AG08396 (cell line): ENCODE measurements at regions not wholly inside any gene's neighbourhood (a gene's known extent, or its start where the extent isn't known, plus 50 kb on each side); places are given as distances from the start of the nearest gene placed in this dataset.
"Not testable (repeated sequence)": the region's sequence is repeated elsewhere in the genome, so short reads cannot be mapped to it uniquely, and the experiment has no call there.

Experiments
- DNase-seq: peaks from one replicate; pipeline ENCODE4 v3.0.0; 2012; ENCODE audit warnings: low spot score, mixed read lengths

DNA sequence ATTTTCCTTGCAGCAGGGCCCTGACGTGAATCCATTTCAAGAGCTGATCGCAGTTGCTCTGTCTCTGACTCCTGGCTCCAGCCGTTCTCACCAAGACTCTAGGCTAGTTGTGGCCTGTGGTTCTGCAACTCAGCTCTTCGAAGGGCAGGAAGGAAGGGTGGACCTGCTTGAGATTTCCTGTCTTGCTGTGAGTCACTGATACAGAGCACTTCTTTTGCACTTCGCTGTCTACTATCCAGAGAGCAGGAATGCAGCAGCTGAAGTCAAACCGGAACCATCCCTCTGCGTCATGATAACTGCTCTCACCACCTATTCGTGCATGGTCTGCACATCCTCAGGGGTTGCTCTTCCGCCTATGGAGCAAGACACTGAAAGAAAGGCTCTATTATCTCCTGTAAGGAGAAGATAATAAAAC lies 59.7 kb downstream of the RAP2B start:
- peak; percentile 60 for DNase-seq

GRCh38 chr3:153226877-153227276 lies 64.9 kb downstream of the RAP2B start:
- not testable (repeated sequence) for DNase-seq

DNA sequence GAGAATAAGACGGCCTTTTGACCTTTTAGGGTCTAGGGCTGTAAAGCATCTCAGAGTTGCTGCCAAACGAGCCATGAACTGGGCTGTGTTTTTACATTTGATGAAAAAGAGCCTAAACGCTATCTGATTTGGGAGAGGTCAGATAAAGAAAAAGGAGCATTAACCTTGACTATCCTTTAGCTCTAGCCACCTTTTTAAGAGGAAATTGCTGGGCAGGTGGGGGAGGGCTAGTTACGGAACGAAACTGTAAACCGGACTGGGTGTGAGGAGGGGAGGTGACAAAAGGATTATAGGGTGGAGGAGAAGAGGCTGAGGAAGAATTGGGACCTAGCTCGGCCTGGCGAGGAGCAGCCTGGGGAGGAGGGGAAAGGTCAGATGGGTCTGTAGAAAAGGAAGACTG lies 68.4 kb downstream of the RAP2B start:
- DNase-seq: not testable (repeated sequence)

DNA sequence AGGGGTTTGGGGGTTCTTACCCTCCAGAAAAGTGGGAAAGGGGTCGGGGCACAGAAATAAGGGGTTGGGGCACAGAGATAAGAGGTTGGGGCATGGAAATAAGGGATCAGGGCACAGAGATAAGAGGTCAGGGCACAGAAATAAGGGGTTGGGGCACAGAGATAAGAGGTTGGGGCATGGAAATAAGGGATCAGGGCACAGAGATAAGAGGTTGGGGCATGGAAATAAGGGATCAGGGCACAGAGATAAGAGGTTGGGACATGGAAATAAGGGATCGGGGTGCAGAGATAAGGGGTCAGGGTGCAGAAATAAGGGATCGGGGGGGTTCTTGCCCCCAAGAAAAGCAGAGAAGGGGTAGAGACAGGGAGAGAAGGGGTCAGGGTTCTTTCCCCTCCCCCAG lies 69.2 kb downstream of the RAP2B start:
- DNase-seq: not testable (repeated sequence)

DNA sequence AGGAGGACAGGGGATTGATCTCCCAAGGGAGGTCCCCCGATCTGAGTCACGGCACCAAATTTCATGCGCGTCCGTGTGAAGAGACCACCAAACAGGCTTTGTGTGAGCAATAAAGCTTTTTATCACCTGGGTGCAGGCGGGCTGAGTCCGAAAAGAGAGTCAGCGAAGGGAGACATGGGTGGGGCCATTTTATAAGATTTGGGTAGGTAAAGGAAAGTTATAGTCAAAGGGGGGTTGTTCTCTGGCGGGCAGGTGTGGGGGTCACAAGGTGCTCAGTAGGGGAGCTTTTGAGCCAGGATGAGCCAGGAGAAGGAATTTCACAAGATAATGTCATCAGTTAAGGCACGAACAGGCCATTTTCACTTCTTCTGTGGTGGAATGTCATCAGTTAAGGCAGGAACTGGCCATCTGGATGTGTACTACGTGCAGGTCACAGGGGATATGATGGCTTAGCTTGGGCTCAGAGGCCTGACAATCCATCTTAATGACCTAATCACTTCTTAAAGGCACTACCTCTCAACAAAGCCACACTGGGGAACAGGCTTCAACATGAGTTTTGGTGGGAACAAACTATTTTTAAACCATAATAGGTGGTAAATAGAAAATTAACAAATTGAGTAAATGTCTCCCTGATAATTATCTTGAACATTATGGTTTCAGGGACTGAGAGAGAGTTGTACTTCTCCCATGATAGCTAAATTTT lies 70.2 kb downstream of the RAP2B start:
- DNase-seq: not testable (repeated sequence)

DNA sequence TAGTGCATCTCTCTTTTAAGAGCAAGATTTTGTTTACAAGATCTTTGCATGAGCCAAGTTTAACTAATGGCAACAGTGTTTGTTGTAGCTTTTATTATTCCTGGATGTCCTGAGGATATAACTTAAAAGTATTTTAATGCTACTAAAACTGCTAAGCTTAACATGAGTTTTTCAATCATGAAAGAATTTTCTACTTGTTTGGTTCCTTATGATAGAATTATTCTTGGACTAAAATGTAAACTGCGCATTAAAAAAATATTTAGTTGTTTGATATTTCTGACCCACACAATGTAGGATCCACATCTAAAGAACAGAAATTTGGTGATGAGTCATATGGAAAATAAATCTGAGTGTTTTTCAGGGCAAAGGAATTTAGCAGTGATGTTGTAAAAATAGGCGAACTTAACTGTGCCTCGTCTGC lies 70.8 kb downstream of the RAP2B start:
- peak; percentile 45 for DNase-seq

- no peak for DNase-seq
Observed at GRCh38 chr3:153233986-153234385, 72.0 kb downstream of the RAP2B start.

DNA sequence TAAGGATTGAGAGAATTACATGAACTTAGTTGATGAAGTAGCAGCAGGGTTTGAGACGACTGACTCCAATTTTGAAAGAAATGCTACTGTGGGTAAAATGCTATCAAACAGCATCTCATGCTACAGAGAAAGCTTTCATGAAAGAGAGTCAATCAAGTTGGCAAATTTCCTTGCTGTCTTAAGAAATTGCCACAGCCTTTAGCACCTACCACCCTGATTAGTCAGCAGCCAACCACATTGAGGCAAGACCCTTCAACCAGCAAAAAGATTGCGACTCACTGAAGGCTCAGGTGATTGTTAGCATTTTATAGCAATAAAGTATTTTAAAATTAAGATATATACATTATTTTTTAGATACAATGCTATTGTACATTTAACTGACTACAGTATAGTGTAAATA lies 80.9 kb downstream of the RAP2B start:
- DNase-seq: no peak

DNA sequence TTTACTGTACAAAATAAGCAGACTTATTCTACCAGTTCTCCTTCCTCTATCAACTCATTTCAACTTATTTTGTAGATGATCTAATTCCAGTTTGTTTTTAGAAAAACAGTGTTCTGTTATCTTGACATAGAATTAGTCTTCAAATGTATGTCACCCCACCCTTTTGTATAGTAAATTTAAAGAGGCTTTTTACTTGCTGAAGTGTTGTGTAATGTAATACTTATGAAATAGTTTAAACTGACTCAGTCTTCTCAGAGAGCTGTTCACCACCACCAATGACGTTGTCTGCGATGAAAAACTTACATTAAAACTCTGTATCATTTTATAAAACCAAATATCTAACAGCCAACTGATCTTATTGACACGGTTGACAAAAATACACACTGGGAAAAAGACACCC lies 82.9 kb downstream of the RAP2B start:
- no peak for DNase-seq

GRCh38 chr3:153245661-153246060 lies 83.6 kb downstream of the RAP2B start:
- no peak for DNase-seq

DNA sequence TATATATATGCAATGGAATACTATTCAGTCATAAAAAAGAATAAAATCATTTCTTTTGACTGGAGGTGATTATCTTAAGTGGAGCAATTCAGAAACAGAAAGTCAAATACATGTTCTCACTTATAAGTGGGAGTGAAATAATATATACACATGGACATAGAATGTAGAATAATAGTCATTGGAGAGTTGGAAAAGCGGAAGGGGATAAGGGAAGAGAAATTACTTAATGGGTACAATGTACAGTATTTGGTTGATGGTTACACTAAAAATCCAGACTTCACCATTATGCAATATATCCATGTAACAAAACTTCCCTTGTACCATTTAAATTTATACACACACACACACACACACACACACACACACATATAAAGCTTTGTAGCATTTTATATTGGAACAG lies 84.3 kb downstream of the RAP2B start:
- no peak for DNase-seq

GRCh38 chr3:153246806-153247205 lies 84.8 kb downstream of the RAP2B start:
- peak; percentile 61 for DNase-seq

DNA sequence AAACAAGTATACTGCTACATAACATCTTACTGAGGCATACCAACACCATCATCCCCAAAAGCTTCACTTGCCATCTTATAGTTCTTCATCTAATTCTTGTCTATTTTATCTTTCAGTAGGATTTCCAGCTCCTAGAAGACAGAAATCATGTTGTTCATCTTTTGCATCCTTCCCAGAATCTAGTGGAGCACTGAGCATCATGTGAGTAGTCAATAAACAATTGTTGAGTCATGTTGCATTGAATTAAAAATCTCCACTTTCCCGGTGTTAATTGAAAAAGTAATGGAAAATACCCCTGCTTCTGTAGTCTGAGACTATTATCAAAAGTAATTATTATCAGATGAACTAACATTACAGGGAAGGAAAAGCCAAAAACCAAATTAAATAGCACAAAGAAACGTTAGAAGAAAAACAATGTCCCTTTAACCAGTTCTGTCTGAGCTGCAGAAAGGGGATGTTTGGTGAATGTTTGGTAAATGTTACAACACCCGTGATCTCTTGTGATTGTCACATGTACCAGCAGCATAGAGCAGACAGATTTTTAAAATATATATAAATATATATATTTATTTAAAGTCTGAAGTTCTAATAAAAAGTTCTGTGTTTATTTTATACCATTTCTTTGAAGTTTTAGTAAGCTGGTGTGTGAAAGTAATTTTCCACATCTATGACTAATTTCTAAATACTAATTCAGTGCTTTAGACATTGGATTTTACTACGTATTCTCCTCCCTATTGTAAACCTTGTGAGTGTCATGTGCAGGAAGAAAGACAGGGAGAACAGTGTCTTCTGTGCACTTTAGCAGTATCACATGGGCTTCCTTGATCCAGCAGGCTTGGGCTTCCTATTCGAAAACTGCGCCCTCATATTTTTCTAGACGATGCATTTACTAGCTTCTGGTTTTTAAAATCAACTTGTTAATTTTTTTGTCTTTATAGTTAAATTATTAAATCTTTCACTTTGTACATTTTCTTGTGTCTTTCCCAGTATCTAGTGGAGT lies 85.6 kb downstream of the RAP2B start:
- DNase-seq: no peak

GRCh38 chr3:153248835-153249234 lies 86.8 kb downstream of the RAP2B start:
- not testable (repeated sequence) for DNase-seq

GRCh38 chr3:153249906-153250305 lies 87.9 kb downstream of the RAP2B start:
- DNase-seq: no peak

DNA sequence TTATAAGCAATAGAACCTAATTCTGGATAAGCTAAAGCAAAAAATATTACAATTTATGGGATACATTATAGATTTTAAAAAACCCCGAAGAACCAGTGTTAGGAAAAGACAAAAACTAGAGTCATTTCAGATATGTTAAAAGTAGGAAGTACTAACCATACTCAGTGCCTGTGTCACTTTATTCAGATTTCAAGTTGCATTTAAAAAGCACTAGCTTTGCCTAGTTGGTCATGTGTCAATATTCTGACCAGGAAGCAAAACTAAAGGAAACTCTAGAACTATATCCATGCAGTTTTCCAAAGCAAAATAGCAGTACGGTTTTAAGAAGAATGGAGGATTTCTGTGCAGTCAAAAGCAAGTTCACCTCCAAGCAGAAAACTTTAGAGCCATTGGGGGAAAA lies 88.4 kb downstream of the RAP2B start:
- no peak for DNase-seq

- DNase-seq: no peak
Observed at GRCh38 chr3:153252963-153253362, 90.9 kb downstream of the RAP2B start.

GRCh38 chr3:153254361-153254760 lies 92.3 kb downstream of the RAP2B start:
- DNase-seq: no peak

- no peak for DNase-seq
Observed at GRCh38 chr3:153257673-153258351, 95.8 kb downstream of the RAP2B start.

- DNase-seq: no peak
Observed at GRCh38 chr3:153259956-153260355, 97.9 kb downstream of the RAP2B start.

- DNase-seq: no peak
Observed at GRCh38 chr3:153260681-153261080, 98.7 kb downstream of the RAP2B start.

DNA sequence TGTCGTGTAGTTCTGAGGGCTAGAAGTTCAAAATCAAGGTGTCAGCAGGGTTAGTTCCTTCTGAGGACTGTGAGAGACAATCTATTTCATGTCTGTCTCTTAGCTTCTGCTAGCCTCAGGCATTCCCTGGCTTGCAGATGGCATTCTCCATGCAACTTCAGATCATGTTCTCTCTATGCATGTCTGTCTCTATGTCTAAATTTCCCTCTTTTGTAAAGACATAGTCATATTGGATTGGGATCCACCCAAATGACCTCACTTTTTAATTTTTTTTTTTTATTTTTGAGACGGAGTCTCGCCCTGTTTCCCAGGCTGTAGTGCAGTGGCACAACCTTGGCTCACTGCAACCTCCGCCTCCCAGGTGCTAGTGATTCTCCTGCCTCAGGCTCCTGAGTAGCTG lies 104.6 kb downstream of the RAP2B start:
- no peak for DNase-seq
